SK-N-SH (cell line): ENCODE measurements at regions not wholly inside any gene's neighbourhood (a gene's known extent, or its start where the extent isn't known, plus 50 kb on each side); places are given as distances from the start of the nearest gene placed in this dataset.

Experiments used
- CTCF ChIP-seq: fragments of 200-600 bp; sonication (generic); IDR thresholded peaks from 2 replicates; pipeline ENCODE4 v1.6.1; 2017; ENCODE audit warnings: antibody characterized with exemption, mild to moderate bottlenecking, moderate library complexity
- FOXJ3 ChIP-seq: sonication (generic); formaldehyde crosslinking; IDR thresholded peaks from 2 replicates; pipeline ENCODE4 v1.5.1; 2020; ENCODE audit warnings: mild to moderate bottlenecking, missing genetic modification reagents
- GABPA ChIP-seq: IDR thresholded peaks from 2 replicates; pipeline ENCODE4 v1.4.0; 2012; ENCODE audit warnings: low read depth, mild to moderate bottlenecking
- MAX ChIP-seq: IDR thresholded peaks from 2 replicates; pipeline ENCODE4 v1.4.0; 2012; ENCODE audit warnings: low read depth
- PBX3 ChIP-seq: IDR thresholded peaks from 2 replicates; pipeline ENCODE4; 2012
- POLR2AphosphoS5 ChIP-seq: IDR thresholded peaks from 2 replicates; pipeline ENCODE4 v1.6.1; 2012; ENCODE audit warnings: low read depth, low read length
- RAD21 ChIP-seq: IDR thresholded peaks from 2 replicates; pipeline ENCODE4 v1.6.1; 2012; ENCODE audit warnings: mild to moderate bottlenecking, low read length
- RCOR1 ChIP-seq: fragments of 150-350 bp; IDR thresholded peaks from 2 replicates; pipeline ENCODE4 v1.6.1; 2017; ENCODE audit warnings: antibody characterized with exemption, low read length
- REST ChIP-seq: IDR thresholded peaks from 2 replicates; pipeline ENCODE4 v1.6.1; 2012; ENCODE audit warnings: mild to moderate bottlenecking, low read depth, low read length, moderate library complexity
- RFX5 ChIP-seq: IDR thresholded peaks from 2 replicates; pipeline ENCODE4 v1.6.1; 2012; ENCODE audit warnings: mild to moderate bottlenecking, improper control_type of control experiment, low read length
- SIN3A ChIP-seq: IDR thresholded peaks from 2 replicates; pipeline ENCODE4 v1.6.1; 2012; ENCODE audit warnings: low read depth, mild to moderate bottlenecking, low read length, moderate library complexity, borderline replicate concordance
- YY1 ChIP-seq: IDR thresholded peaks from 2 replicates; pipeline ENCODE4 v1.4.0; 2012; ENCODE audit warnings: low read depth, mild to moderate bottlenecking

- TF ChIP-seq CTCF (no peak), FOXJ3 (CRISPR knock-in tag) (no peak), RCOR1 (peak; percentile 69), POLR2AphosphoS5 (no peak), MAX (no peak), PBX3 (no peak), SIN3A (no peak), YY1 (no peak), RFX5 (no peak), RAD21 (no peak), REST (no peak), GABPA (no peak)
These were observed 729.8 kb upstream of the SOX11 start for GRCh38 chr2:4962419-4962818.
